ENCODE measurements at regions not wholly inside any gene's neighbourhood (a gene's known extent, or its start where the extent isn't known, plus 50 kb on each side); places are given as distances from the start of the nearest gene placed in this dataset.

DNA sequence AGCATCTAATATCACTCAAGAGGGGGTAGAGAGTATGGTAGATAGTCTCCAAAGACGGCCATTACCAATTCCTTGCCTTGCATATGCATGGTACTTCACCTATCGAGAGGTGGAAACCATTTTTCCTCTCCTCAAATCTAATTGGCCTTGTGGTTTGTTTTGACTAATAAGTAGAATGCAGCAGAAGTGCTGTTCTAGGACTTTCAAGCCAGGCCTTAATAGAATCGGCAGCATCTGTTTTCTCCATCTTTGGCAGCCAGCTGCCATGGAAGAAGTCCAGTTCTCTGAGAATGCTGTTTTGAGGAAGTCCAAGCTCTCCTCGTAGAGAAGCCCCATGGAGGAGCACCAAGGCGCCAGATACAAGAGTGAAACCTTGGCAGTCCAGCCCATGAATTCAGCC, 59.1 kb upstream of the RASGRP1 start:
- TF ChIP-seq TAF1 (IDR thresholded peaks at IDR 0.05; ENCODE audit: low read depth, low read length) (no peak), POLR2A (IDR thresholded peaks at IDR 0.05; ENCODE audit: low read depth, low read length) (no peak)
